PC-3 (cell line): ENCODE measurements at regions not wholly inside any gene's neighbourhood (a gene's known extent, or its start where the extent isn't known, plus 50 kb on each side); places are given as distances from the start of the nearest gene placed in this dataset.

ENCODE experiments used
- EZH2 ChIP-seq: fragments of 300-600 bp; sonication (generic); IDR thresholded peaks from one replicate; pipeline ENCODE4 v1.6.1; 2017; ENCODE audit warnings: antibody characterized with exemption, mild to moderate bottlenecking, low read length; ENCODE audit not compliant: unreplicated experiment
- EZH2phosphoT487 ChIP-seq: fragments of 300-600 bp; sonication (generic); IDR thresholded peaks from 2 replicates; pipeline ENCODE4 v1.6.1; 2018; ENCODE audit warnings: mild to moderate bottlenecking, antibody characterized with exemption, low read length, borderline replicate concordance
- TF ChIP-seq, protein P1 (sequence below): fragments of 300-600 bp; sonication (generic); conservative IDR thresholded peaks from 2 replicates; pipeline ENCODE4 v1.5.1; 2017; ENCODE audit warnings: antibody characterized with exemption, low read depth, mild to moderate bottlenecking, low read length

DNA sequence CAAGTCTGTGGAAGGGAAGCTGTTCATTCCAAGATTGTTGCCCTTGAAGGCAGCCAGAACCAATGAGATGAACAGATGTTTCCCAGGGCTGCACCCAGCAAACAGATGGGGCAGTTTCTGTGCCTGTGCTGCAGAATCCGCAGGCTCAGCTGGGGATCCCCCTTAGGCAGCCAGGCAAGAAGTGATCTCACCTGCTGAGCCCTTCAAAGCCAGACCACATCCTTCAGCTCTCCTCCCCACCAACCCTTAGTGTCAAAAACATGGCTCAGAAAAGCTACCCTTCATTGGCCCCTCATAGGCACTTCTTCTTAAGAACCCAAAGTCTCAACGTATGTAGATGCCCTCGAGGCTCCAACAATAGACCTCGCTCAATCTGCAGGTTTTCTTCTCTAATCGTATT lies 626.7 kb downstream of the CCDC171 start:
- TF ChIP-seq, protein P1, sequence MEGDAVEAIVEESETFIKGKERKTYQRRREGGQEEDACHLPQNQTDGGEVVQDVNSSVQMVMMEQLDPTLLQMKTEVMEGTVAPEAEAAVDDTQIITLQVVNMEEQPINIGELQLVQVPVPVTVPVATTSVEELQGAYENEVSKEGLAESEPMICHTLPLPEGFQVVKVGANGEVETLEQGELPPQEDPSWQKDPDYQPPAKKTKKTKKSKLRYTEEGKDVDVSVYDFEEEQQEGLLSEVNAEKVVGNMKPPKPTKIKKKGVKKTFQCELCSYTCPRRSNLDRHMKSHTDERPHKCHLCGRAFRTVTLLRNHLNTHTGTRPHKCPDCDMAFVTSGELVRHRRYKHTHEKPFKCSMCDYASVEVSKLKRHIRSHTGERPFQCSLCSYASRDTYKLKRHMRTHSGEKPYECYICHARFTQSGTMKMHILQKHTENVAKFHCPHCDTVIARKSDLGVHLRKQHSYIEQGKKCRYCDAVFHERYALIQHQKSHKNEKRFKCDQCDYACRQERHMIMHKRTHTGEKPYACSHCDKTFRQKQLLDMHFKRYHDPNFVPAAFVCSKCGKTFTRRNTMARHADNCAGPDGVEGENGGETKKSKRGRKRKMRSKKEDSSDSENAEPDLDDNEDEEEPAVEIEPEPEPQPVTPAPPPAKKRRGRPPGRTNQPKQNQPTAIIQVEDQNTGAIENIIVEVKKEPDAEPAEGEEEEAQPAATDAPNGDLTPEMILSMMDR = no peak
- TF ChIP-seq EZH2 (no peak), EZH2phosphoT487 (no peak)
